OCI-LY1 (cell line): ENCODE measurements at regions not wholly inside any gene's neighbourhood (a gene's known extent, or its start where the extent isn't known, plus 50 kb on each side); places are given as distances from the start of the nearest gene placed in this dataset.

Source experiments
- H2AFZ ChIP-seq: fragments of 200-600 bp; sonication (generic), shearing (Covaris generic); 2 replicates; pipeline ENCODE4 v1.6.0; 2014; ENCODE audit warnings: antibody characterized with exemption, mild to moderate bottlenecking, low read length
- H3F3A ChIP-seq: fragments of 200-600 bp; sonication (generic), shearing (Covaris generic); 2 replicates; pipeline ENCODE4 v1.6.0; 2014; ENCODE audit warnings: mild to moderate bottlenecking, antibody characterized with exemption, low read length, moderate library complexity; ENCODE audit not compliant: insufficient read depth
- H3K27ac ChIP-seq: fragments of 200-600 bp; sonication (generic); 2 replicates; pipeline ENCODE4 v1.5.1; 2014; ENCODE audit warnings: low read length, mixed run types, mild to moderate bottlenecking, low read depth; ENCODE audit not compliant: poor library complexity, severe bottlenecking
- H3K27me3 ChIP-seq: fragments of 200-600 bp; sonication (generic); 2 replicates; pipeline ENCODE4 v1.6.0; 2014; ENCODE audit warnings: antibody characterized with exemption, mild to moderate bottlenecking, low read length, moderate library complexity; ENCODE audit not compliant: insufficient read depth
- H3K36me3 ChIP-seq: fragments of 200-600 bp; sonication (generic); 2 replicates; pipeline ENCODE4 v1.6.1; 2014; ENCODE audit warnings: mild to moderate bottlenecking, antibody characterized with exemption, low read length, moderate library complexity, mixed read lengths; ENCODE audit not compliant: insufficient read depth
- H3K4me1 ChIP-seq: fragments of 200-600 bp; sonication (generic); 2 replicates; pipeline ENCODE4 v1.5.1; 2014; ENCODE audit warnings: mild to moderate bottlenecking, low read length, moderate library complexity; ENCODE audit not compliant: insufficient read depth, severe bottlenecking
- H3K4me2 ChIP-seq: fragments of 200-600 bp; sonication (generic), shearing (Covaris generic); 2 replicates; pipeline ENCODE4 v1.6.1; 2014; ENCODE audit warnings: low read length
- H3K4me3 ChIP-seq: fragments of 200-600 bp; sonication (generic); 2 replicates; pipeline ENCODE4 v1.5.1; 2014; ENCODE audit warnings: low read length, low read depth, mild to moderate bottlenecking, mixed read lengths; ENCODE audit not compliant: poor library complexity, severe bottlenecking
- H3K79me2 ChIP-seq: fragments of 200-600 bp; shearing (Covaris generic); 2 replicates; pipeline ENCODE4 v1.6.1; 2016; ENCODE audit warnings: mixed run types, low read length, mixed read lengths; ENCODE audit not compliant: insufficient read depth
- H3K9ac ChIP-seq: fragments of 200-600 bp; sonication (generic), shearing (Covaris generic); 2 replicates; pipeline ENCODE4 v1.6.1; 2014; ENCODE audit warnings: mild to moderate bottlenecking, low read length, mixed read lengths
- H3K9me2 ChIP-seq: fragments of 200-600 bp; sonication (generic), shearing (Covaris generic); 2 replicates; pipeline ENCODE4 v1.6.1; 2014; ENCODE audit warnings: low read depth, mild to moderate bottlenecking, low read length, mixed read lengths
- H3K9me3 ChIP-seq: fragments of 200-600 bp; shearing (Covaris generic); 2 replicates; pipeline ENCODE4 v1.6.1; 2014; ENCODE audit warnings: low read length, mixed read lengths
- H4K20me1 ChIP-seq: fragments of 200-600 bp; sonication (generic), shearing (Covaris generic); 2 replicates; pipeline ENCODE4 v1.6.0; 2016; ENCODE audit warnings: mild to moderate bottlenecking, low read length; ENCODE audit not compliant: insufficient read depth
- EZH2 ChIP-seq: fragments of 200-600 bp; sonication (generic), shearing (Covaris generic); IDR thresholded peaks from 2 replicates; pipeline ENCODE4 v1.8.0; 2017; ENCODE audit warnings: borderline replicate concordance, mixed run types, mild to moderate bottlenecking, antibody characterized with exemption, low read length, moderate library complexity, mixed read lengths
- TF ChIP-seq, protein P1 (sequence below): fragments of 200-600 bp; sonication (generic), shearing (Covaris generic); IDR thresholded peaks from 2 replicates; pipeline ENCODE4 v1.5.1; 2017; ENCODE audit warnings: mild to moderate bottlenecking, antibody characterized with exemption, low read length, moderate library complexity, mixed read lengths

DNA sequence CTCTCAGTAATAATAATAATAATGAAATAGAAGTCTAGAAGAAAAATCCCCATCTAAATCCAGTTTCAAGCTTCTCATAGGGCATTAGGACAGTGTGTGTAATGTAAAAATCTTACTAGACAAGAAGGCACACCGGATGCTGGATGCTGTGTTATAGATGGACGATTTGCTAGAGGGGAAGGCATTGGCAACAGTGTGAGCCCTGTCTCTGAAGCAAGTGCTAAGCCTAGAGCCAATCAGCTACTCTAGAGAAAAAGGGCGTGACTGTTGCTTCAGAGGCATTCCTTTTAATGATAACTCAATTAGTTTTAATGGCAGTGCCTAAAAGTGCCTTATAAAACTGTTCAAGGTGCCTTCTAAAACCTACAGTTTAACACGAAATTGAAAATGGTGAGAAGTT, 344.9 kb downstream of the TDRD15 start:
- H3K4me3 ChIP-seq, result no peak overlapping the region
- no peak overlapping the region for H3K27ac ChIP-seq
- no peak for TF ChIP-seq EZH2
- TF ChIP-seq, protein P1, sequence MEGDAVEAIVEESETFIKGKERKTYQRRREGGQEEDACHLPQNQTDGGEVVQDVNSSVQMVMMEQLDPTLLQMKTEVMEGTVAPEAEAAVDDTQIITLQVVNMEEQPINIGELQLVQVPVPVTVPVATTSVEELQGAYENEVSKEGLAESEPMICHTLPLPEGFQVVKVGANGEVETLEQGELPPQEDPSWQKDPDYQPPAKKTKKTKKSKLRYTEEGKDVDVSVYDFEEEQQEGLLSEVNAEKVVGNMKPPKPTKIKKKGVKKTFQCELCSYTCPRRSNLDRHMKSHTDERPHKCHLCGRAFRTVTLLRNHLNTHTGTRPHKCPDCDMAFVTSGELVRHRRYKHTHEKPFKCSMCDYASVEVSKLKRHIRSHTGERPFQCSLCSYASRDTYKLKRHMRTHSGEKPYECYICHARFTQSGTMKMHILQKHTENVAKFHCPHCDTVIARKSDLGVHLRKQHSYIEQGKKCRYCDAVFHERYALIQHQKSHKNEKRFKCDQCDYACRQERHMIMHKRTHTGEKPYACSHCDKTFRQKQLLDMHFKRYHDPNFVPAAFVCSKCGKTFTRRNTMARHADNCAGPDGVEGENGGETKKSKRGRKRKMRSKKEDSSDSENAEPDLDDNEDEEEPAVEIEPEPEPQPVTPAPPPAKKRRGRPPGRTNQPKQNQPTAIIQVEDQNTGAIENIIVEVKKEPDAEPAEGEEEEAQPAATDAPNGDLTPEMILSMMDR, result no peak
- H3F3A ChIP-seq, result no peaks in the 10 kb centered on the region
- no peaks in the 10 kb centered on the region for H3K9me3 ChIP-seq
- no peaks in the 10 kb centered on the region for H4K20me1 ChIP-seq
- no peak overlapping the region for H2AFZ ChIP-seq
- no peaks in the 10 kb centered on the region for H3K4me1 ChIP-seq
- H3K79me2 ChIP-seq, result no peaks in the 10 kb centered on the region
- H3K9me2 ChIP-seq, result no peaks in the 10 kb centered on the region
- no peaks in the 10 kb centered on the region for H3K27me3 ChIP-seq
- H3K4me2 ChIP-seq, result no peak overlapping the region
- no peaks in the 10 kb centered on the region for H3K36me3 ChIP-seq
- H3K9ac ChIP-seq, result no peak overlapping the region

DNA sequence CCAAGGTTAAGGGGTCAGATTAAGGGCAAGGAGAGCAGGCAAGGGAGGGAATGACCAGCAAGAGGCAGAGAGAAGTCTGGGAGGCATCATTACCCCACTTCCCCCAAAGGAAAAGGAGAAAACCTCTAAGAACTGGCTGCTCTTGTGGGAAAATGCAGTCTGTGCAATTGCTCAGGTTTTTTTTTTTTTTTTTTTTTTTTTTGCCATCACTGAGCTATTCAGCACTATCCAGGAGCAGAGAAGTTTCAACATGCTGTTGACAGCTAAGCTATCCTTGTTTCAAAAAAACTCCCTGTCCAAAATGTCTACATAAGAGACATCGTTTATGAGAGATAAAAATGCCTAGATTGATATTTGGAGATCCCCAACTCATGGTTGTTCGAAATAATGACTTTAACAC, 345.4 kb downstream of the TDRD15 start:
- Histone ChIP-seq H3K4me1 (no peaks in the 10 kb centered on the region), H3K9ac (no peak overlapping the region), H3K27me3 (no peaks in the 10 kb centered on the region), H3K4me2 (no peak overlapping the region), H3K79me2 (no peaks in the 10 kb centered on the region), H3F3A (no peaks in the 10 kb centered on the region), H3K36me3 (no peaks in the 10 kb centered on the region), H3K27ac (no peak overlapping the region), H4K20me1 (no peaks in the 10 kb centered on the region), H3K9me3 (no peaks in the 10 kb centered on the region), H3K4me3 (no peak overlapping the region), H2AFZ (no peak overlapping the region), H3K9me2 (no peaks in the 10 kb centered on the region)
- TF ChIP-seq, protein P1, result no peak
- TF ChIP-seq EZH2, result no peak

DNA sequence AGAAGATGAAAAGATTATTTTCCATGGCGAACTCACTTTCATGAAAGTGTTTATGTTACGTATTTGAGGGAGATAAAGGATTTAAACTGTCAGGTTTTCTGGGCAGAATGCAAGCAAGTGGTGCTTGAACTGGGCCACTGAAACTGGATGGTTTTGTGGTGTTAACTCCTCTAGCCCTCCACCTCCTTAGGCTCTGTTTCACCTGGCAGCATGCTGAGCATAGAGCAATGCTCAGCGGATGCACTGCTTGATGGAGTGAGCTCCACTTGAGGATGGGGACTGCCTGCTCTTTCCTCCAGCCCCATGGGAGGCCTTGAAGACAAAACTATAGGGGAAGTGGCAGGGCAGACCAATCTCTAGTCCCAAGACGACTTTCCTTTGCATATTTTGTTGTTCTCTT, 345.8 kb downstream of the TDRD15 start:
- Histone ChIP-seq H3K4me2 (no peak overlapping the region), H3K4me3 (no peak overlapping the region), H3K79me2 (no peaks in the 10 kb centered on the region), H3K4me1 (no peaks in the 10 kb centered on the region), H3K27me3 (no peaks in the 10 kb centered on the region), H3F3A (no peaks in the 10 kb centered on the region), H4K20me1 (no peaks in the 10 kb centered on the region), H3K27ac (no peak overlapping the region), H3K9me2 (no peaks in the 10 kb centered on the region), H3K9me3 (no peaks in the 10 kb centered on the region), H2AFZ (no peak overlapping the region), H3K36me3 (no peaks in the 10 kb centered on the region), H3K9ac (no peak overlapping the region)
- no peak for TF ChIP-seq EZH2
- TF ChIP-seq, protein P1, result no peak
